A673 (cell line): ENCODE measurements at regions not wholly inside any gene's neighbourhood (a gene's known extent, or its start where the extent isn't known, plus 50 kb on each side); places are given as distances from the start of the nearest gene placed in this dataset.

ENCODE experiments used
- CTCF ChIP-seq: fragments of 300-800, 200-600 bp; sonication (generic); conservative IDR thresholded peaks from 2 replicates; pipeline ENCODE4 v1.5.1; 2017; ENCODE audit warnings: low read depth, mild to moderate bottlenecking, antibody characterized with exemption, low read length, moderate library complexity, mixed read lengths
- EZH2 ChIP-seq: fragments of 200-600 bp; sonication (generic); IDR thresholded peaks from 2 replicates; pipeline ENCODE4 v1.6.1; 2017; ENCODE audit warnings: borderline replicate concordance, low read depth, mild to moderate bottlenecking, mixed read lengths, antibody characterized with exemption, low read length; ENCODE audit not compliant: poor library complexity, severe bottlenecking

- no peak for TF ChIP-seq EZH2
- no peak for TF ChIP-seq CTCF
Measured at GRCh38 chr9:31588756-31589155, 795.7 kb upstream of the ACO1 start.
